DMS 273 (cell line): ENCODE measurements at regions not wholly inside any gene's neighbourhood (a gene's known extent, or its start where the extent isn't known, plus 50 kb on each side); places are given as distances from the start of the nearest gene placed in this dataset.
A peak's percentile ranks its signal among the peaks of the same experiment; 100 is the strongest.

ENCODE experiments used
- DNase-seq: peaks from one replicate; lab custom pipeline; 2025; ENCODE audit not compliant: unreplicated experiment; lab: John Stamatoyannopoulos, UW

- peak; percentile 91 for DNase-seq
Measured at GRCh38 chr3:194536871-194537637, 50.3 kb upstream of the ATP13A3 start.
